Peyer's patch (tissue), 4 donors: ENCODE measurements at regions not wholly inside any gene's neighbourhood (a gene's known extent, or its start where the extent isn't known, plus 50 kb on each side); places are given as distances from the start of the nearest gene placed in this dataset.

Experiments
- POLR2A ChIP-seq, 2 donors: fragments of 450-650 bp; IDR thresholded peaks; one replicate each; pipeline ENCODE4 v1.5.1; 2017; ENCODE audit warnings: antibody characterized with exemption in 2 of 2, mild to moderate bottlenecking in 2 of 2, moderate library complexity in 2 of 2
- TF ChIP-seq, protein P1 (sequence below), 6 experiments: fragments of 450-650 bp in 4 of 6; fragments of 200-600 bp in 2 of 6; sonication (generic) in 1 of 6; IDR thresholded peaks; one replicate each; pipeline ENCODE4 v1.5.1; 2017 to 2019; ENCODE audit warnings: antibody characterized with exemption in 6 of 6, mild to moderate bottlenecking in 3 of 6, moderate library complexity in 1 of 6

DNA sequence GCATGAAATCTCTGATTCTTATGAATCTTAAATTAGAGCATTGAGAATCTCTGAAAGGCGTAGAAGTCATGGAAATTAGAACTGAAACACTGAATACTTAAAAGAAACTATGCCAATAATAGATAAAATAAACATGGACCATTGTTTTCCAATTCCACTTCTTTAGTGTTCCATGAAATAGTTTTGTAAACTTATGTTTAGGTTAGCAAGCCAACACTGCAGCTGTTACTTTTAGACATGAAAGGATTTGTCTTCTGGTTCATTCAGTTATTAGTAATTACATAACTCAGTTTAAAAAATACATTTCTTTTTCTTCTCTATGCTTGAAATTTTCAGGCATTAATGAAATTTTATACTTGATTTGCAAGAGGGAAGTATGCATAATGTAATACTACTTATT lies 733.4 kb upstream of the NUDT12 start:
- TF ChIP-seq, protein P1, sequence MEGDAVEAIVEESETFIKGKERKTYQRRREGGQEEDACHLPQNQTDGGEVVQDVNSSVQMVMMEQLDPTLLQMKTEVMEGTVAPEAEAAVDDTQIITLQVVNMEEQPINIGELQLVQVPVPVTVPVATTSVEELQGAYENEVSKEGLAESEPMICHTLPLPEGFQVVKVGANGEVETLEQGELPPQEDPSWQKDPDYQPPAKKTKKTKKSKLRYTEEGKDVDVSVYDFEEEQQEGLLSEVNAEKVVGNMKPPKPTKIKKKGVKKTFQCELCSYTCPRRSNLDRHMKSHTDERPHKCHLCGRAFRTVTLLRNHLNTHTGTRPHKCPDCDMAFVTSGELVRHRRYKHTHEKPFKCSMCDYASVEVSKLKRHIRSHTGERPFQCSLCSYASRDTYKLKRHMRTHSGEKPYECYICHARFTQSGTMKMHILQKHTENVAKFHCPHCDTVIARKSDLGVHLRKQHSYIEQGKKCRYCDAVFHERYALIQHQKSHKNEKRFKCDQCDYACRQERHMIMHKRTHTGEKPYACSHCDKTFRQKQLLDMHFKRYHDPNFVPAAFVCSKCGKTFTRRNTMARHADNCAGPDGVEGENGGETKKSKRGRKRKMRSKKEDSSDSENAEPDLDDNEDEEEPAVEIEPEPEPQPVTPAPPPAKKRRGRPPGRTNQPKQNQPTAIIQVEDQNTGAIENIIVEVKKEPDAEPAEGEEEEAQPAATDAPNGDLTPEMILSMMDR (IDR thresholded peaks at IDR 0.05): no peak
- TF ChIP-seq POLR2A (IDR thresholded peaks at IDR 0.05): no peak
